B cell (primary cell): ENCODE measurements at regions not wholly inside any gene's neighbourhood (a gene's known extent, or its start where the extent isn't known, plus 50 kb on each side); places are given as distances from the start of the nearest gene placed in this dataset.

Source experiments
- ATAC-seq: fragments of 200-7000 bp; cut with Tn5 transposase; one replicate; pipeline ENCODE4 v1.10.0; 2021; ENCODE audit warnings: low read depth, mild to moderate bottlenecking, moderate number of reproducible peaks, moderate library complexity
- CTCF ChIA-PET: fragments of 350-600 bp; sonication (Branson Sonifier 250); formaldehyde crosslinking; loops from one replicate; lab custom pipeline; 2021; ENCODE audit warnings: antibody characterized with exemption, inconsistent platforms; lab: Charles Lee
- POLR2A ChIA-PET: fragments of 350-600 bp; sonication (Branson Sonifier 250); formaldehyde crosslinking; loops from one replicate; lab custom pipeline; 2021; ENCODE audit warnings: antibody characterized with exemption; lab: Charles Lee
- DNase-seq: peaks from one replicate; pipeline ENCODE4 v3.0.0; 2013
- H2AFZ ChIP-seq: 2 replicates; pipeline ENCODE4 v1.6.1; 2012; ENCODE audit warnings: mild to moderate bottlenecking, low read depth, low read length; ENCODE audit not compliant: insufficient read depth, poor library complexity, severe bottlenecking
- H3K27ac ChIP-seq, 2 donors: 1 replicate in 1 of 2; 2 replicates in 1 of 2; pipeline ENCODE4 v1.5.1; 2012 to 2013; ENCODE audit warnings: low read length in 2 of 2, mild to moderate bottlenecking in 2 of 2, moderate library complexity in 1 of 2
- H3K27me3 ChIP-seq, 4 experiments: fragments of 200-600 bp in 1 of 4; sonication (generic) in 1 of 4; replicated peaks in 1 of 4; 1 replicate in 2 of 4; 2 replicates in 2 of 4; pipeline versions ENCODE4 v1.6.1 to v1.7.0; 2013 to 2016; ENCODE audit warnings: low read length in 3 of 4, mild to moderate bottlenecking in 2 of 4, mixed read lengths in 1 of 4, moderate library complexity in 1 of 4; ENCODE audit not compliant: insufficient read depth in 4 of 4, control insufficient read depth in 3 of 4; ENCODE audit errors: control extremely low read depth in 1 of 4
- H3K36me3 ChIP-seq, 2 experiments: replicated peaks in 1 of 2; 1 replicate in 1 of 2; 2 replicates in 1 of 2; pipeline versions ENCODE4 v1.6.1 to v1.7.1; 2013; ENCODE audit warnings: low read length in 1 of 2; ENCODE audit not compliant: insufficient read depth in 2 of 2, control insufficient read depth in 1 of 2; ENCODE audit errors: control extremely low read depth in 1 of 2, extremely low read depth in 1 of 2
- H3K4me1 ChIP-seq, 2 donors: fragments of 200-600 bp in 1 of 2; sonication (generic) in 1 of 2; 1 replicate in 1 of 2; 2 replicates in 1 of 2; pipeline versions ENCODE4 v1.5.1 to v1.6.1; 2013 to 2017; ENCODE audit warnings: low read length in 2 of 2; ENCODE audit not compliant: control insufficient read depth in 2 of 2, insufficient read depth in 2 of 2
- H3K4me2 ChIP-seq: replicated peaks from 2 replicates; pipeline ENCODE3; 2012; ENCODE audit warnings: mild to moderate bottlenecking, low read depth, low read length; ENCODE audit not compliant: poor library complexity, severe bottlenecking
- H3K4me3 ChIP-seq, 5 experiments: fragments of 200-600 bp in 1 of 5; sonication (generic) in 1 of 5; 1 replicate in 3 of 5; 2 replicates in 2 of 5; pipeline versions ENCODE4 v1.5.1 to v1.7.0; 2011 to 2016; ENCODE audit warnings: low read length in 4 of 5, mild to moderate bottlenecking in 4 of 5, low read depth in 2 of 5, control low read depth in 1 of 5, moderate library complexity in 1 of 5; ENCODE audit not compliant: insufficient read depth in 1 of 5; ENCODE audit errors: control extremely low read depth in 1 of 5, extremely low read depth in 1 of 5
- H3K79me2 ChIP-seq: fragments of 200-600 bp; sonication (generic); one replicate; pipeline ENCODE4 v1.6.0; 2016; ENCODE audit warnings: low read length; ENCODE audit not compliant: control insufficient read depth, insufficient read depth
- H3K9ac ChIP-seq: fragments of 200-600 bp; sonication (generic); 2 replicates; pipeline ENCODE4 v1.6.1; 2017; ENCODE audit warnings: mild to moderate bottlenecking, low read length, moderate library complexity
- H3K9me3 ChIP-seq, 3 donors: one replicate each; pipeline versions ENCODE4 v1.6.1 to v1.7.1; 2013; ENCODE audit warnings: low read length in 2 of 3; ENCODE audit not compliant: control insufficient read depth in 2 of 3, insufficient read depth in 1 of 3; ENCODE audit errors: control extremely low read depth in 1 of 3
- H4K20me1 ChIP-seq: 2 replicates; pipeline ENCODE4 v1.6.0; 2012; ENCODE audit warnings: mild to moderate bottlenecking, low read length; ENCODE audit not compliant: insufficient read depth, control insufficient read depth, poor library complexity, severe bottlenecking
- H3K27ac Mint-ChIP-seq: one replicate; pipeline ENCODE4 v1.8.0; 2021; ENCODE audit warnings: mixed read lengths
- H3K27me3 Mint-ChIP-seq: one replicate; pipeline ENCODE4 v1.8.0; 2021; ENCODE audit warnings: mixed read lengths
- H3K4me1 Mint-ChIP-seq: one replicate; pipeline ENCODE4 v1.8.0; 2021; ENCODE audit warnings: mixed read lengths
- H3K4me3 Mint-ChIP-seq: one replicate; pipeline ENCODE4 v1.8.0; 2021; ENCODE audit warnings: mixed read lengths
- H3K9me3 Mint-ChIP-seq: one replicate; pipeline ENCODE4 v1.8.0; 2022; ENCODE audit warnings: mixed read lengths; ENCODE audit not compliant: insufficient read depth
- CTCF ChIP-seq: fragments of 200-600 bp; IDR thresholded peaks from one replicate; pipeline ENCODE4 v1.8.0; 2022; ENCODE audit warnings: antibody characterized with exemption, mild to moderate bottlenecking
- EZH2 ChIP-seq: IDR thresholded peaks from 2 replicates; pipeline ENCODE4 v1.6.1; 2012; ENCODE audit warnings: borderline replicate concordance, low read depth, mild to moderate bottlenecking, moderate library complexity, low read length; ENCODE audit not compliant: insufficient read depth, poor library complexity, severe bottlenecking
- WGBS: methylation state at CpG from one replicate; pipeline ENCODE4 v1.1.5; 2013; ENCODE audit warnings: missing lambda C conversion rate; ENCODE audit not compliant: insufficient coverage; 5-methylcytosine and 5-hydroxymethylcytosine counted together
- intact Hi-C: fragments of 100-400 bp; cut with micrococcal nuclease; formaldehyde crosslinking; loops from one replicate; pipeline ENCODE4 v1.10.0; 2022

- Histone ChIP-seq H3K27ac (no peak overlapping the region), H4K20me1 (no peaks in the 10 kb centered on the region), H3K36me3 (no peaks in the 10 kb centered on the region), H3K27me3 (no peaks in the 10 kb centered on the region), H3K79me2 (no peaks in the 10 kb centered on the region), H3K9me3 (no peaks in the 10 kb centered on the region), H3K4me3 (no peak overlapping the region), H3K4me1 (no peaks in the 10 kb centered on the region), H3K4me2 (no peak overlapping the region), H2AFZ (no peak overlapping the region), H3K9ac (no peak overlapping the region)
- TF ChIP-seq CTCF (no peak), EZH2 (no peak)
- ChIA-PET POLR2A (no interaction called here), CTCF (no interaction called here)
- no CpG with 5 or more reads among the region's 1 CpG for WGBS
- intact Hi-C loops, result no loop called here
- Mint-ChIP-seq H3K4me3 (no peak overlapping the region), H3K9me3 (no peaks in the 10 kb centered on the region), H3K4me1 (no peaks in the 10 kb centered on the region), H3K27me3 (no peaks in the 10 kb centered on the region), H3K27ac (no peak overlapping the region)
- ATAC-seq, result no peak
- DNase-seq, result no peak
These were observed 1559.9 kb upstream of the TENM4 start for GRCh38 chr11:81000735-81001134.

GRCh38 chr11:81000334-81000733 is 1559.5 kb upstream of the TENM4 start:
- Histone ChIP-seq H3K79me2 (no peaks in the 10 kb centered on the region), H3K4me2 (no peak overlapping the region), H3K9ac (no peak overlapping the region), H4K20me1 (no peaks in the 10 kb centered on the region), H3K4me1 (no peaks in the 10 kb centered on the region), H3K27ac (no peak overlapping the region), H3K4me3 (no peak overlapping the region), H3K36me3 (no peaks in the 10 kb centered on the region), H3K27me3 (no peaks in the 10 kb centered on the region), H2AFZ (no peak overlapping the region), H3K9me3 (no peaks in the 10 kb centered on the region)
- Mint-ChIP-seq H3K27me3 (no peaks in the 10 kb centered on the region), H3K9me3 (no peaks in the 10 kb centered on the region), H3K4me3 (no peak overlapping the region), H3K27ac (no peak overlapping the region), H3K4me1 (no peaks in the 10 kb centered on the region)
- intact Hi-C loops, result no loop called here
- ChIA-PET CTCF (no interaction called here), POLR2A (no interaction called here)
- no peak for TF ChIP-seq CTCF
- no peak for TF ChIP-seq EZH2
- no peak for ATAC-seq
- no peak for DNase-seq
